ENCODE measurements at regions not wholly inside any gene's neighbourhood (a gene's known extent, or its start where the extent isn't known, plus 50 kb on each side); places are given as distances from the start of the nearest gene placed in this dataset.

GRCh38 chr3:162072656-162073164 lies 576.1 kb downstream of the OTOL1 start:
- Histone ChIP-seq H3K79me2 (ENCODE audit: insufficient read depth, low read depth, low read length) (no peaks in the 10 kb centered on the region), H3K27ac (ENCODE audit: low read depth, low read length, poor library complexity, severe bottlenecking) (no peak overlapping the region), H3K36me3 (ENCODE audit: insufficient read depth, low read length) (no peaks in the 10 kb centered on the region), H3K9me2 (ENCODE audit: insufficient read depth, low read length) (no peaks in the 10 kb centered on the region), H3K9me3 (ENCODE audit: low read length) (no peaks in the 10 kb centered on the region), H3K4me3 (ENCODE audit: low read depth, low read length, poor library complexity, severe bottlenecking) (no peak overlapping the region), H4K20me1 (ENCODE audit: insufficient read depth, low read length) (no peaks in the 10 kb centered on the region), H2AFZ (ENCODE audit: low read length) (no peak overlapping the region), H3K4me2 (ENCODE audit: low read length) (no peak overlapping the region), H3K4me1 (ENCODE audit: insufficient read depth, low read length, poor library complexity, severe bottlenecking) (no peaks in the 10 kb centered on the region)
- intact Hi-C loops (cut with micrococcal nuclease; ENCODE audit: unreplicated experiment) = no loop called here
- POLR2A ChIA-PET = interaction anchor here (1.3 kb wide), 1 partner anchor 9 kb away, joined by 3 read pairs; no protein-coding TSS in a partner anchor
- DNase-seq (ENCODE audit: low spot score) = no peak
- CTCF ChIA-PET (ENCODE audit: unreplicated experiment) = no interaction called here
- no peak for TF ChIP-seq CTCF (conservative IDR thresholded peaks at IDR 0.05; ENCODE audit: low read length)
- TF ChIP-seq EZH2phosphoT487 (IDR thresholded peaks at IDR 0.05; ENCODE audit: borderline replicate concordance, low read depth, low read length) = no peak
- BruUV-seq (replicated peaks) = no TSS peak

DNA sequence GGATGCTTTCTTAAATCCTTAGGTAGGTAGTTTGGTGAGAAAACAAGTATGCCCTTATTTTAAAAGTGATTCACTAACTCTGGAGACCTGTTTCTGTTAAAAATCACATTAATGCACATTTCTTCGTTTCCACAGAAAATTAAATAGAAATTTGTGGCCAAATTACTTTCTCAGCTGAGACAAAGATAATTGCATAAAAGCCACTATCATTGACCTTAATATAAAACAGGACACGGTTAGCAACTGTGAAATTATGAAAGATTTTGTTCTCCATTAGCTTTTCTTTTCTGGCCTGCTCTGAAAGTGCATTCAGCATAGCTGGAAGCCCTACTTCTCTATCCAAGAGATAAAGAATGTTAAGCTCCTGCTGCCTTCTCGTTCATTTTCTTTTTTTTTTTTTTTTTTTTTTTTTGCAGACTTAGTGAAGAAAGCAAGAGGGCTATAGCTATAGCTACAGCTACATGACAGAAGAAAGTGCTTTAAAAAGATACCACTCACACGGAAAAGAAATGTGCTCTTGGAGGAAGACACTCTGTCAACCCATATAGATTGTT lies 576.9 kb downstream of the OTOL1 start:
- intact Hi-C loops (cut with micrococcal nuclease; ENCODE audit: unreplicated experiment) = no loop called here
- TF ChIP-seq CTCF (conservative IDR thresholded peaks at IDR 0.05; ENCODE audit: low read length) = no peak
- TF ChIP-seq EZH2phosphoT487 (IDR thresholded peaks at IDR 0.05; ENCODE audit: borderline replicate concordance, low read depth, low read length) = no peak
- Histone ChIP-seq H3K9me3 (ENCODE audit: low read length) (no peaks in the 10 kb centered on the region), H3K4me3 (ENCODE audit: low read depth, low read length, poor library complexity, severe bottlenecking) (no peak overlapping the region), H3K9me2 (ENCODE audit: insufficient read depth, low read length) (no peaks in the 10 kb centered on the region), H3K36me3 (ENCODE audit: insufficient read depth, low read length) (no peaks in the 10 kb centered on the region), H3K4me2 (ENCODE audit: low read length) (no peak overlapping the region), H3K79me2 (ENCODE audit: insufficient read depth, low read depth, low read length) (no peaks in the 10 kb centered on the region), H4K20me1 (ENCODE audit: insufficient read depth, low read length) (no peaks in the 10 kb centered on the region), H2AFZ (ENCODE audit: low read length) (no peak overlapping the region), H3K4me1 (ENCODE audit: insufficient read depth, low read length, poor library complexity, severe bottlenecking) (no peaks in the 10 kb centered on the region), H3K27ac (ENCODE audit: low read depth, low read length, poor library complexity, severe bottlenecking) (no peak overlapping the region)
- no TSS peak for BruUV-seq (replicated peaks)
- POLR2A ChIA-PET = no interaction called here
- no peak for DNase-seq (ENCODE audit: low spot score)
- CTCF ChIA-PET (ENCODE audit: unreplicated experiment) = no interaction called here

DNA sequence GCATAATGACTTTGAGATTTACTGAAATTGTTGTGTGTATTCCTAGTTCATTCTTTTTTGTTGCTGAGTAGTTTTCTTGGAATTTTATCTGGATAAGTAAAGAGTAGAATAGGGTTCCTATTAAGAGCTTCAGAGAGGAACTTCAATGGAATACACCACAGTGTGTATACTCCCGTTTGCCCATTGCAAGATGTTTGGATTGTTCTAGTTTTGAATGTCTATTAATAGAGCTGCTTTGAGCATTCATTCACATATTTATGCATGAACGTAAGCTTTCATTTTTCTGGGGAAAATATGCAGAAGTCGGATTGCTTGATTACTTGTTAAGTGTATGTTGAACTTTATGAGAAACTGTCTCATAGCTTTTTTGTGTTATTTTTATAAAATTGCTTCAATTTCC lies 580.5 kb downstream of the OTOL1 start:
- no TSS peak for BruUV-seq (replicated peaks)
- no peaks in the 10 kb centered on the region for H3K36me3 ChIP-seq (ENCODE audit: insufficient read depth, low read length)
- H4K20me1 ChIP-seq (ENCODE audit: insufficient read depth, low read length) = no peaks in the 10 kb centered on the region
- intact Hi-C loops (cut with micrococcal nuclease; ENCODE audit: unreplicated experiment) = no loop called here
- H3K27ac ChIP-seq (ENCODE audit: low read depth, low read length, poor library complexity, severe bottlenecking) = no peak overlapping the region
- no peaks in the 10 kb centered on the region for H3K79me2 ChIP-seq (ENCODE audit: insufficient read depth, low read depth, low read length)
- CTCF ChIA-PET (ENCODE audit: unreplicated experiment) = no interaction called here
- H3K9me2 ChIP-seq (ENCODE audit: insufficient read depth, low read length) = no peaks in the 10 kb centered on the region
- POLR2A ChIA-PET = no interaction called here
- TF ChIP-seq EZH2phosphoT487 (IDR thresholded peaks at IDR 0.05; ENCODE audit: borderline replicate concordance, low read depth, low read length) (no peak), CTCF (conservative IDR thresholded peaks at IDR 0.05; ENCODE audit: low read length) (no peak)
- no peaks in the 10 kb centered on the region for H3K9me3 ChIP-seq (ENCODE audit: low read length)
- no peaks in the 10 kb centered on the region for H3K4me1 ChIP-seq (ENCODE audit: insufficient read depth, low read length, poor library complexity, severe bottlenecking)
- no peak for DNase-seq (ENCODE audit: low spot score)
- H2AFZ ChIP-seq (ENCODE audit: low read length) = no peak overlapping the region
- H3K4me2 ChIP-seq (ENCODE audit: low read length) = no peak overlapping the region
- H3K4me3 ChIP-seq (ENCODE audit: low read depth, low read length, poor library complexity, severe bottlenecking) = no peak overlapping the region

All from OCI-LY7 (cell line).